GM10248 (cell line): ENCODE measurements at regions not wholly inside any gene's neighbourhood (a gene's known extent, or its start where the extent isn't known, plus 50 kb on each side); places are given as distances from the start of the nearest gene placed in this dataset.

Experiments used
- CTCF ChIA-PET: fragments of 300-600 bp; sonication (Branson Sonifier 250); formaldehyde crosslinking; extraction: SDS; loops from one replicate; lab custom pipeline; 2021; ENCODE audit warnings: antibody characterized with exemption; lab: Yijun Ruan, JAX
- POLR2A ChIA-PET: fragments of 350-650 bp; sonication (Branson Sonifier 250); formaldehyde crosslinking; extraction: SDS; loops from one replicate; lab custom pipeline; 2020; ENCODE audit warnings: antibody characterized with exemption; lab: Yijun Ruan, JAX
- DNase-seq: peaks from one replicate; pipeline ENCODE4 v3.0.0; 2012; ENCODE audit errors: extremely low spot score
- CTCF ChIP-seq: IDR thresholded peaks from 2 replicates; pipeline ENCODE4 v1.5.1; 2012; ENCODE audit warnings: mild to moderate bottlenecking, low read depth; ENCODE audit errors: extremely low read depth, missing control alignments, control extremely low read depth

GRCh38 chr3:22453906-22454535 lies 703.0 kb upstream of the ZNF385D start:
- DNase-seq = no peak
- ChIA-PET POLR2A (no interaction called here), CTCF (interaction anchor here (1.3 to 1.8 kb wide), 2 partner anchors 30 to 38 kb away, joined by 3 to 4 read pairs; no protein-coding TSS in a partner anchor)
- no peak for TF ChIP-seq CTCF

DNA sequence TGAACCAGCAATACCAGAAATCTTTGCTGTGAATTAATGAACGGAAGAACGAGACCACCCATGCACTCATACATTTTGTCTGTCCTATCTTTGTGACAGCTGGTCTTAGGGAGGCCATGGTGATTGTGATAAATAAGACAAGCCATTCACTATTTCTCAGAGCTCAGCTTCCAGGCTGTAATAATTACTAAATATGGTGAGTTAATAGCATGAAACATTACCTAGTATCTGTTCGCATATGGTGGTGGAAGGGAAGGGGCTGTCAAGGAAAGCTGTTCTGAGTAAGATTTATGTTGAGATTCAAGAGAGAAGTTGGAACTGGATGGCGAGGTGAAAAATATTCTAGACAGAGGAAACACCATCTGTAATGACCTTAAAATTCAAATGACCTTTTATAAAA lies 719.0 kb upstream of the ZNF385D start:
- no peak for TF ChIP-seq CTCF
- POLR2A ChIA-PET = no interaction called here
- no peak for DNase-seq
- CTCF ChIA-PET = no interaction called here

- ChIA-PET CTCF (no interaction called here), POLR2A (no interaction called here)
- no peak for DNase-seq
- TF ChIP-seq CTCF = no peak
Observed at GRCh38 chr3:22471557-22471956, 720.5 kb upstream of the ZNF385D start.

DNA sequence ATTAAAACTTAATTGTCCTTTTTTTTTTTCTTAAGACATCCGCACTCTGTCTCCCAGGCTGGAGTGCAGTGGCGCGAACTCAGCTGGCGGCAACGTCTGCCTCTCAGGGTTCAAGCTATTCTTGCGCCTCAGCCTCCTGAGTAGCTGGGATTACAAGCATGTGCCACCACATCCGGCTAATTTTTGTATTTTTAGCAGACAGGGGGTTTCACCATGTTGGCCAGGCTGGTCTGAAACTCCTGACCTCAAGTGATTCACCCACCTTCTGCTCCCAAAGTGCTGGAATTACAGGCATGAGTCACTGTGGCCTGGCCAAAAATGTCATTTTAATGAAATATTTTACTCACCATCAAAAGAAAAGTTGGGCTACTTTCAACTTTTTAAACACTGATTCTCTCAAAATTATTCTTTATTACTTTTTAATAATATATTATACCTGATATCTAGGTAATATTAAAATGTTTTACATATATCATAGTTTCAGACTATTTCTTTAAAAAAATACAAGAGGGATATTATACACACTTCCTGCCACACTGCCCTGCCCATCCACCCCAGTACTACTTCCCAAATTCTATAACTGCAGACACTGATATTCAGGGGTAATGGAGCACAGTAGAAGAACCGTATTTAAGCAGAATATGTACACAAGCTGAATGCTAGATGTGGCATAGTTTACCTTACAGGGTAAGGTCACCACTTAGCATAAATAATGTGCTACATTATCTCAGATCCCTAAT lies 723.9 kb upstream of the ZNF385D start:
- CTCF ChIA-PET = interaction anchor here (1.5 kb wide), 1 partner anchor 9 kb away, joined by 3 read pairs; no protein-coding TSS in a partner anchor
- TF ChIP-seq CTCF = no peak
- no peak for DNase-seq
- POLR2A ChIA-PET = no interaction called here

DNA sequence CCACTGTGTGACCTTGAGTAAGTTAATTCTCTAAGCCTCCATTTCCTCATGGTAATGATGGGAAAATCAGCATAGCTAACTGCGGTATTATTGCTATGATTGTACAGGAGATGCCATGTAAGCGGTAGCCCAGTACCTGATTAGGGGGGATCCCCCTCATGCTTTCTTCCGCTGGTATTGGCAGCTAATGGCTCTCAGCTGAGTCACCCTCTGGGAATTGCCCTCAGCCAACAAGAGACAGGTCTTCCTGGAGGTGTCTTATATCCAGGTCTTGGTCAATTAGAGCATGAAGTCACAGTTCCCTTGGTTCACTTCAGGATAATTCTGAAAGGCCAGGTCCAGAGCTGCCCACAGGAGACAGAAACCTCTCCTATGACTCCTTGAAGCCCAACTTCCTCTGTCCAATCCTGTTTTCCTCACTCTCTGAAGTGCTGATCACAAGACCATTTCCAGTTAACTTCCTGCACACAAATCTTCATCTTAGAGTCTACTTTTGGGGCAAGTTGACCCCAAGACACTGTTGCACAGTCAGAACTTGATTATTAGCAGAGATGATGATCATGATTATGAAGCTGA lies 724.7 kb upstream of the ZNF385D start:
- DNase-seq = no peak
- ChIA-PET POLR2A (no interaction called here), CTCF (interaction anchor here (0.6 to 1.6 kb wide), 5 partner anchors 10 to 31 kb away, joined by 3 to 6 read pairs (median 3); no protein-coding TSS in a partner anchor)
- TF ChIP-seq CTCF = no peak

DNA sequence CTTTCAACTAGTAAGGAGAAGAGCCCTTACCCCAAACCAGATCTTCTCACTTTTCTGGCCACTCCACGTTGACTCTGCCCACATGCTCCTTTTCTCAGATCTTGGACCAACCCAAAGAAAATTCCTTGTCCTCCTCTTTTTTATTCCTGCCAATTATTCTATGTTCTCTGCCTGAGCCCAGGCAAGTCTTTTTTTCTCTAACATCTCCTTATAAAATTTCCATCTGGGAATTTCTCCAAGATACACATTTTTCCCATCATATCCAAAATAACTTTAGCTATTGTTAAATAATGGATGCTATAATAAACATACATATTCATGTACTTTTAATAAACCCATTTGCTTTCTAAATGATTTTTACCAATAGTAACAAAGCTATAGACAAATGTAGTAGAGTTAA lies 726.0 kb upstream of the ZNF385D start:
- DNase-seq = no peak
- TF ChIP-seq CTCF = no peak
- ChIA-PET POLR2A (no interaction called here), CTCF (interaction anchor here (1.6 kb wide), 1 partner anchor 14 kb away, joined by 6 read pairs; no protein-coding TSS in a partner anchor)
